Progenitor cell of endocrine pancreas (in vitro differentiated cells): ENCODE measurements at regions not wholly inside any gene's neighbourhood (a gene's known extent, or its start where the extent isn't known, plus 50 kb on each side); places are given as distances from the start of the nearest gene placed in this dataset.

ENCODE experiments used
- DNase-seq: peaks from one replicate; pipeline ENCODE4 v3.0.0; 2021; ENCODE audit warnings: low spot score; ENCODE audit not compliant: unreplicated experiment
- H3K27ac Mint-ChIP-seq: 2 replicates; pipeline ENCODE4 v1.8.0; 2021; ENCODE audit warnings: mild to moderate bottlenecking, moderate library complexity, mixed read lengths
- H3K27me3 Mint-ChIP-seq: 2 replicates; pipeline ENCODE4 v1.8.0; 2021; ENCODE audit warnings: mixed read lengths
- H3K36me3 Mint-ChIP-seq: 2 replicates; pipeline ENCODE4 v1.8.0; 2022; ENCODE audit warnings: mixed read lengths; ENCODE audit not compliant: insufficient read depth
- H3K4me1 Mint-ChIP-seq: 2 replicates; pipeline ENCODE4 v1.8.0; 2021; ENCODE audit warnings: low read depth, mixed read lengths
- H3K4me3 Mint-ChIP-seq: 2 replicates; pipeline ENCODE4 v1.8.0; 2021; ENCODE audit warnings: low read depth, mild to moderate bottlenecking, moderate library complexity, mixed read lengths
- H3K9me3 Mint-ChIP-seq: 2 replicates; pipeline ENCODE4 v1.8.0; 2021; ENCODE audit warnings: low read depth, mixed read lengths
- CTCF ChIP-seq: fragments of 200-600 bp; sonication (generic); IDR thresholded peaks from one replicate; pipeline ENCODE4 v1.5.0; 2021; ENCODE audit warnings: antibody characterized with exemption, mild to moderate bottlenecking; ENCODE audit not compliant: unreplicated experiment

GRCh38 chr15:95328559-95328958 is 1001.9 kb upstream of the NR2F2 start:
- no peak for DNase-seq
- no peak overlapping the region for H3K4me3 Mint-ChIP-seq
- H3K27ac Mint-ChIP-seq = no peak overlapping the region
- no peaks in the 10 kb centered on the region for H3K9me3 Mint-ChIP-seq
- H3K36me3 Mint-ChIP-seq = no peaks in the 10 kb centered on the region
- H3K27me3 Mint-ChIP-seq = peaks cover 42% of the 10 kb centered on the region
- no peak for TF ChIP-seq CTCF
- H3K4me1 Mint-ChIP-seq = peaks cover 14% of the 10 kb centered on the region

GRCh38 chr15:95329362-95329761 is 1001.1 kb upstream of the NR2F2 start:
- H3K27ac Mint-ChIP-seq = no peak overlapping the region
- no peak for TF ChIP-seq CTCF
- no peak overlapping the region for H3K4me3 Mint-ChIP-seq
- peaks cover 8% of the 10 kb centered on the region for H3K4me1 Mint-ChIP-seq
- H3K9me3 Mint-ChIP-seq = no peaks in the 10 kb centered on the region
- no peaks in the 10 kb centered on the region for H3K36me3 Mint-ChIP-seq
- no peak for DNase-seq
- peaks cover 35% of the 10 kb centered on the region for H3K27me3 Mint-ChIP-seq

GRCh38 chr15:95341686-95342085 is 988.8 kb upstream of the NR2F2 start:
- no peaks in the 10 kb centered on the region for H3K4me1 Mint-ChIP-seq

GRCh38 chr15:95345867-95346266 is 984.6 kb upstream of the NR2F2 start:
- no peak for TF ChIP-seq CTCF
- Mint-ChIP-seq H3K27ac (no peak overlapping the region), H3K27me3 (no peaks in the 10 kb centered on the region), H3K36me3 (no peaks in the 10 kb centered on the region), H3K4me3 (no peak overlapping the region), H3K4me1 (no peaks in the 10 kb centered on the region), H3K9me3 (no peaks in the 10 kb centered on the region)
- DNase-seq = no peak

More at GRCh38 chr15:95341686-95342085, 988.8 kb upstream of the NR2F2 start:
- H3K27me3 Mint-ChIP-seq = no peaks in the 10 kb centered on the region
- no peaks in the 10 kb centered on the region for H3K9me3 Mint-ChIP-seq
- H3K36me3 Mint-ChIP-seq = no peaks in the 10 kb centered on the region
- no peak for TF ChIP-seq CTCF
- DNase-seq = no peak
- no peak overlapping the region for H3K27ac Mint-ChIP-seq
- no peak overlapping the region for H3K4me3 Mint-ChIP-seq

GRCh38 chr15:95346721-95347475 is 983.6 kb upstream of the NR2F2 start:
- no peak for DNase-seq
- no peak for TF ChIP-seq CTCF
- Mint-ChIP-seq H3K27ac (no peak overlapping the region), H3K36me3 (no peaks in the 10 kb centered on the region), H3K9me3 (no peaks in the 10 kb centered on the region), H3K4me1 (no peaks in the 10 kb centered on the region), H3K27me3 (no peaks in the 10 kb centered on the region), H3K4me3 (no peak overlapping the region)
